NB4 (cell line): ENCODE measurements at regions not wholly inside any gene's neighbourhood (a gene's known extent, or its start where the extent isn't known, plus 50 kb on each side); places are given as distances from the start of the nearest gene placed in this dataset.

ENCODE experiments used
- POLR2A ChIP-seq: IDR thresholded peaks from 2 replicates; pipeline ENCODE4 v1.6.1; 2011; ENCODE audit warnings: mild to moderate bottlenecking; ENCODE audit not compliant: insufficient read length; ENCODE audit errors: extremely low read depth
- TF ChIP-seq, protein P1 (sequence below): IDR thresholded peaks from one replicate; pipeline ENCODE4 v1.5.1; 2012; ENCODE audit warnings: low read depth, low read length

GRCh38 chr4:23504083-23504482 lies 385.8 kb downstream of the PPARGC1A start:
- no peak for TF ChIP-seq POLR2A
- TF ChIP-seq, protein P1, sequence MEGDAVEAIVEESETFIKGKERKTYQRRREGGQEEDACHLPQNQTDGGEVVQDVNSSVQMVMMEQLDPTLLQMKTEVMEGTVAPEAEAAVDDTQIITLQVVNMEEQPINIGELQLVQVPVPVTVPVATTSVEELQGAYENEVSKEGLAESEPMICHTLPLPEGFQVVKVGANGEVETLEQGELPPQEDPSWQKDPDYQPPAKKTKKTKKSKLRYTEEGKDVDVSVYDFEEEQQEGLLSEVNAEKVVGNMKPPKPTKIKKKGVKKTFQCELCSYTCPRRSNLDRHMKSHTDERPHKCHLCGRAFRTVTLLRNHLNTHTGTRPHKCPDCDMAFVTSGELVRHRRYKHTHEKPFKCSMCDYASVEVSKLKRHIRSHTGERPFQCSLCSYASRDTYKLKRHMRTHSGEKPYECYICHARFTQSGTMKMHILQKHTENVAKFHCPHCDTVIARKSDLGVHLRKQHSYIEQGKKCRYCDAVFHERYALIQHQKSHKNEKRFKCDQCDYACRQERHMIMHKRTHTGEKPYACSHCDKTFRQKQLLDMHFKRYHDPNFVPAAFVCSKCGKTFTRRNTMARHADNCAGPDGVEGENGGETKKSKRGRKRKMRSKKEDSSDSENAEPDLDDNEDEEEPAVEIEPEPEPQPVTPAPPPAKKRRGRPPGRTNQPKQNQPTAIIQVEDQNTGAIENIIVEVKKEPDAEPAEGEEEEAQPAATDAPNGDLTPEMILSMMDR = no peak
